ENCODE measurements at regions not wholly inside any gene's neighbourhood (a gene's known extent, or its start where the extent isn't known, plus 50 kb on each side); places are given as distances from the start of the nearest gene placed in this dataset.
"Not testable (repeated sequence)": the region's sequence is repeated elsewhere in the genome, so short reads cannot be mapped to it uniquely, and the experiment has no call there.

GRCh38 chr14:97155320-97155719 lies 358.1 kb downstream of the VRK1 start:
- no peak for DNase-seq

GRCh38 chr14:97155814-97156213 lies 358.6 kb downstream of the VRK1 start:
- no peak for DNase-seq

GRCh38 chr14:97156705-97157104 lies 359.5 kb downstream of the VRK1 start:
- no peak for DNase-seq

- DNase-seq = no peak
These were observed 360.9 kb downstream of the VRK1 start for GRCh38 chr14:97158102-97158501.

GRCh38 chr14:97159124-97159523 lies 361.9 kb downstream of the VRK1 start:
- DNase-seq = no peak

- DNase-seq = no peak
These were observed 365.4 kb downstream of the VRK1 start for GRCh38 chr14:97162621-97163020.

GRCh38 chr14:97164021-97164420 lies 366.8 kb downstream of the VRK1 start:
- no peak for DNase-seq

- no peak for DNase-seq
These were observed 369.3 kb downstream of the VRK1 start for GRCh38 chr14:97166497-97166896.

GRCh38 chr14:97167577-97167976 lies 370.4 kb downstream of the VRK1 start:
- not testable (repeated sequence) for DNase-seq

- no peak for DNase-seq
These were observed 375.5 kb downstream of the VRK1 start for GRCh38 chr14:97172644-97173043.

GRCh38 chr14:97177016-97177415 lies 379.8 kb downstream of the VRK1 start:
- no peak for DNase-seq

- no peak for DNase-seq
These were observed 380.5 kb downstream of the VRK1 start for GRCh38 chr14:97177635-97178034.

GRCh38 chr14:97178781-97179180 lies 381.6 kb downstream of the VRK1 start:
- no peak for DNase-seq

GRCh38 chr14:97179573-97179972 lies 382.4 kb downstream of the VRK1 start:
- no peak for DNase-seq

- no peak for DNase-seq
These were observed 383.4 kb downstream of the VRK1 start for GRCh38 chr14:97180304-97181200.

- DNase-seq = no peak
These were observed 388.0 kb downstream of the VRK1 start for GRCh38 chr14:97185186-97185585.

GRCh38 chr14:97187916-97188315 lies 390.7 kb downstream of the VRK1 start:
- no peak for DNase-seq

- DNase-seq = no peak
These were observed 399.2 kb downstream of the VRK1 start for GRCh38 chr14:97196336-97196735.

GRCh38 chr14:97198813-97199212 lies 401.6 kb downstream of the VRK1 start:
- no peak for DNase-seq

GRCh38 chr14:97200245-97200644 lies 403.1 kb downstream of the VRK1 start:
- DNase-seq = no peak

GRCh38 chr14:97206916-97207315 lies 409.7 kb downstream of the VRK1 start:
- no peak for DNase-seq

- DNase-seq = no peak
These were observed 413.0 kb downstream of the VRK1 start for GRCh38 chr14:97210202-97210601.

- DNase-seq = no peak
These were observed 415.2 kb downstream of the VRK1 start for GRCh38 chr14:97212399-97212798.

GRCh38 chr14:97213720-97214119 lies 416.5 kb downstream of the VRK1 start:
- DNase-seq = no peak

Data from right hindlimb (tissue), 1 donor.